Stimulated activated CD4-positive, alpha-beta T cell treated with anti-CD3 and anti-CD28 coated beads, Interleukin-15, amount 100 ng/mL, for 48 hours (primary cell): ENCODE measurements at regions not wholly inside any gene's neighbourhood (a gene's known extent, or its start where the extent isn't known, plus 50 kb on each side); places are given as distances from the start of the nearest gene placed in this dataset.

Experiments
- DNase-seq, 2 donors: peaks; one replicate each; pipeline ENCODE4 v3.0.0-alpha.2; 2020; ENCODE audit warnings: low read depth in 2 of 2

- DNase-seq: no peak
Measured at GRCh38 chr5:33322632-33323031, 118.1 kb upstream of the TARS1 start.

DNA sequence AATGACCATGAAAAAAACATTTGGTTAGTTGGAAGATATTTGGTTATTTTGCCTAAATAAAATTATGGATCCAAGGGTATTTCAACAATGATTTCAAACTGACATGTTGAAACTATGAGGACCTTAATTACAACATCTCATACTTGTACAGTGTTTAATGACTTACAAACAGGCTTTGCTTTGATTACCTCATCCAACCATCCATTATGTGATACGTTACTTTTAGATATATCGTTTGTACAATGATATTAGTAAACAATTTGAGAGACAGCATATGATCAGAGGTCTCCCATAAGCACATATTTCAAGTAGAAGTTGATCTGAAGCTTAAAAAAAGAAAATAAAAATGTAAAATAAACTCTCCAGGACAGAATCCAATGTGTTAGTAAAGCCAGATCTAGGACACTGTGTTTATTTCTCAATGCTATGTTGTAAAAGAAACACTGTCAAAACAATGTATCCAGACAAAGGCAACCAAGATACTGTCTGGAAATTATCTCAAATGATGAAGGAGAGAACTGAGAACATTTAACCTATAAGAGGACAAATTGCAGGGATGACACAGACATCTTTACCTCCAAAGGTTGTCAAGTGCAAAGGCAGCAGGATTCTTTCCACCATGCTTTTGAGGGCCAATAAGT lies 116.0 kb upstream of the TARS1 start:
- no peak for DNase-seq

DNA sequence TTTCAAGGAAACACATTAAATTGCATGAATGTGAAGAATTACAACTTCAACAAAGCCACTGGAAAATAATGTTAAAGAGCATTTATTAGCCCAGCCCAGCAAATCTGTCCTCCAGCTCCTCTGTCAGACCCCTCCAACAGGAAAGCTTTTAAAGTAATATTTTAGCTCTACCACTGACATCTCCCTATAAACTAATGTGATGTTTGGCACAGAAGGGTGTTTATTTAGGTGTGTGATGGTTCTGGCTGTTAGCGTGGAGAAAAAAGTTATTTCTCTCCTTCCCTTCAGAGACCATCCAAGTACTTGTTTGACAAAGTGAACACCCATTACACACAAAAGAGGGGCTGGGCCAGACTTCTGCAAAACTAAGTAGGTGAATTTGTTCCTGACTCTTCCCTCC lies 111.9 kb upstream of the TARS1 start:
- DNase-seq: no peak

GRCh38 chr5:33329891-33330290 lies 110.9 kb upstream of the TARS1 start:
- DNase-seq: no peak

DNA sequence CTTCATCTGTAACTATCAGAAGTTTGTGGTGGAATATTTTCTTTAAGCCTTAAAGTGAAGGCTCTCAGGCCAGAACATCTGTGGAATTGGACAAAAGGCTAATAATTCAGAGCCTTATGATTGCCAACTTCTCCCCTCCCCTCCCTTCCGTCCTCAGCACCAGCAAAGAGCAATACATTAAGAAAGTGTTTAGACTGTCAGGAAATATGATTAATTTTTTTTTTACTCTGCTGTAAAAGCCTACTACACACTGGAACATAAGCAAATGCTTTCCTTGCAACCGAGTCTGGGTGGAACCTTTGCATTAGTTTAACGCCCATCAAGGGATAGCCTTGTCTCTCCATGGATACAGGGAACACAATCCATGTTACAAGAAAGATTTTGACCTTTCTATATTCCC lies 110.3 kb upstream of the TARS1 start:
- DNase-seq: no peak

- DNase-seq: no peak
Measured at GRCh38 chr5:33330992-33331391, 109.8 kb upstream of the TARS1 start.

- no peak for DNase-seq
Measured at GRCh38 chr5:33332804-33333203, 108.0 kb upstream of the TARS1 start.

- no peak for DNase-seq
Measured at GRCh38 chr5:33334829-33335228, 105.9 kb upstream of the TARS1 start.

GRCh38 chr5:33336891-33337636 lies 103.7 kb upstream of the TARS1 start:
- DNase-seq: no peak

DNA sequence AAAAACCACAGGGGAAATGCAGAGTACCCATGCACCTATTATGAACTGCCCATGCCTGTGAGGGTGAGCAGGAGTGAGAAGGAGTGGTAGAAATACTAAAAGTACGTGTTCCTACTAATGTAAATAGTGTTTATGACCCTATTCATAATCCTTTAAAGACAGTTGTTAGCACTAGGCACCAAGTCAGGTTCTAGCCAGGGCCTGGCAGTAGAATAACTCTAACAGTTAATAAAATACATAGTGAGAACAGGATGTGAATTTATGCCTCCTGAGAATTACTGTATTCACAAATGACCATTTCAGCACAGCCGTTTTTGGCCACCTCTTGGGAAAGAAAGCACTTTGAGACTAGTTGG lies 103.2 kb upstream of the TARS1 start:
- DNase-seq: no peak

DNA sequence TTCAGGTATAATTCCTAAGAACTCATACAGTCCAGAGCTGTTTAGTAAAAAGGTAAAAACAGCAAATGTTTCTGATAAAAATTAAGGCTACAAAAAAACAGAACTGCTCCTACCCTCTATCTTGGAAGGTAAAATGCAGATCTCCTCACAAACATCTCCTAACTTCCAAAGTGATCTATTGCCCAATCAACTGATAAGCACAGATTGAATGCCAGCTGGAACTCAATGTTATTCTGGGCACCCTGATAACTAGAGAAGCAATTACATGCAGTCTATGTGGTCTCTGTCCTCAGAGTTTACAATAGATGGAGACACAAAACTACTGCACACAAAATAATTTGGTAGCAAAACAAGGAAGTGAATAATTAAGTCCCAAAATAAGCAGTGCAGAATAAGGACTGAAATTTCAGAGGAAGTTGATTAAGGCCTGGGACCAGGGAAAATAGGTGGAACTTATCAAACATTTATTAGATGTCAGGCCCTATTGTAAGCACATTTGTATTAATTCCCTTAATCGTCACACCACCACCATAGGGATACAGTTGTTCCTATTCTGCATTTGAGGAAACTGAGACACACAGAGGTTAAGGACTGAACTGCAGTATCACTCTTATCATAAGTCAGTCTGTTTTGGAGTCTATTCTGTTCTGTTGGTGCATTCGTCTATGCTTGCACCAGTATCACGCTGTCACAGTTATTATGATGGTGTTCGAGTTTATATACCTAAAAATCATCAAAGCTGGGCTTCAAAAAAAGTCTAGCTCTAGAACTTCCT lies 102.2 kb upstream of the TARS1 start:
- DNase-seq: no peak

GRCh38 chr5:33339413-33339812 lies 101.4 kb upstream of the TARS1 start:
- DNase-seq: no peak

- DNase-seq: no peak
Measured at GRCh38 chr5:33340195-33340594, 100.6 kb upstream of the TARS1 start.

DNA sequence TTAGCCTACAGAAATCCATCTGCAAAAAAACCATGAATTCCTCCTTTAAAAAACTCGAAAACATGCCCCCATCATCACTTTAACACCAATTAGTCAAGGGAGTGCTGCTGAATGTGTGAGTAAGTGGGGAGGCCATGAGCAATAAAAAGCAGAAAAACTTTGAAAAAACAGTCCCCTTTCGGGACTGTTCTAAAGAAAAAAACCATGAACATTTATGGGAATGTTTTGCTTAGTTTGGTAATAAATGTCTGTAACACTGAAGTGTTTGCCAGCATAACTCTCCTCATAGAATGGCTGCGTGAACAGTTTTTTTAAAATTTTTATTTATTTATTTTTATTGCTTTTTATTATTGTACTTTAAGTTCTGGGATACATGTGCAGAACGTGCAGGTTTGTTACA lies 99.4 kb upstream of the TARS1 start:
- DNase-seq: no peak

GRCh38 chr5:33343676-33344327 lies 97.0 kb upstream of the TARS1 start:
- no peak for DNase-seq

GRCh38 chr5:33346534-33346933 lies 94.2 kb upstream of the TARS1 start:
- DNase-seq: no peak

DNA sequence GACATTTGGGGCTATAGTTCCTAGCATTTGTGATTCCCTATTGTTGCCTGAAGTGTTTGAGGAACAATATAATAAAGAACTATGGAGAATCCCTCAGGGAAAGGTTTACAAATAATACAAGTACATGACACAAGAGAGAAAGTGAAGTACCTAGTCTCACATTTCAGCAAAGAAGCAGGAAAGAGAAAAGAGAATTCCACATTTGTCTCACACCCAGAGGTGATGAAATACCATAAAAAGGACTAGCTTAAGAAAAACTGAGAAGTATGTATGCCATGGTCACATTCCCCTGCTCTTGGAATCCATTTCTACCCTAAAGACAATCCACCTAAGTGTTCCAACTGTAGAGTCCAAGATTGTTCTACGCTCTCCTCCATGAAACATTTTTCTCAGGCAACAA lies 79.0 kb upstream of the TARS1 start:
- no peak for DNase-seq

- no peak for DNase-seq
Measured at GRCh38 chr5:33362915-33363314, 77.8 kb upstream of the TARS1 start.

DNA sequence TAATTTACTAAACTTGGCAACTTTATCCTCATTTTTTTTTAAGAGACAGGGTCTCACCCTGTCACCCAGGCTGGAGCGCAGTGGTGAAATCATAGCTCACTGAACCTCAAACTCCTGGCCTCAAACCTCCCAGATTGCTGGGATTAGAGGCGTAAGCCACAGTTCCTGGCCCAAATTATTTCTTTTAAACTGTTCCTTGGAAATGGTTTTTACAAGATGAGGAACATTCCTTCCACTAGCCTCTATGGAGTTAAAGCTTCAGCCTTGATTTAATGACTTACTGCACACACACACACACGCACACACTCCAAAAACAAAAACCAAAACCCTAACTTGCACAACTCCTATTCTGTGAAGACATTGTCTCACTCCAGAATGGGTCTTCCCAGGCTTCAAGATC lies 77.2 kb upstream of the TARS1 start:
- DNase-seq: no peak

DNA sequence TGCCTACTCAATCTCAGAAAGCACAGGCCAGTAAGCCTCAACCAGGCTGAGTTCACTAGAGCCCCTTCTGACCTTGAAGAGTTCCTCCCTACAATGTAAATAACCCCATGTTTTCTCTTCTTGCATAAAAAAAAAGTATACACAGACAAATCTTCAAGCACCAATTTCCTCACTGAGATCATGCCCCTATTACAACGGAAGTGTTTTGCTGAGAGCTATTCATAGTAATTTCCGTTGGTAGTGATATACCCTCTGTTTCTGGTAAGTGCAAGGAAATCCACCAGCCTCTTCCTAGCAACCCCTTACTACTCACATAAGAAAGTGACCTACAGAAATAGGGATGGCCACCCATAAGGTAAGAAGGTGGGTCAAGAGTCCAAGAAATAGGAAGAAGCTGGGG lies 76.4 kb upstream of the TARS1 start:
- no peak for DNase-seq

DNA sequence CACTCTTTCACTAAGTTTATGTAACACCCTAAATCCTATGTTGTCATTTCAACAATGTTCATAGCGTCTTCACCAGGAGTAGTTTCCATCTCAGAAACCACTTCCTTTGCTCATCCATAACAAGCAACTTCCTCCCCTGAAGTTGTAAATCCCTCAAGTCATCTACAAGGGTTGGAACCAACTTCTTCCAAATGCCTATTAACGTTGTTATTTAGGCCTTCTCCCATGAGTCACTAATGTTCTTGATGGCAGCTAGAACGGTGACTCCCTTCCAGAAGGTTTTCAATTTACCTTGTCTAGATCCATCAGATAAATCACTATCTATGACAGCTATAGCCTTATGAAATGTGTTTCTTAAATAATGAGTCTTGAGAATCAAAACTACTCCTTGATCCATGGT lies 73.3 kb upstream of the TARS1 start:
- no peak for DNase-seq
